Endothelial cell of umbilical vein (primary cell): ENCODE measurements at regions not wholly inside any gene's neighbourhood (a gene's known extent, or its start where the extent isn't known, plus 50 kb on each side); places are given as distances from the start of the nearest gene placed in this dataset.

ENCODE experiments used
- BruUV-seq: library from RNA; stranded (reverse); fragments of 400-500 nt; replicated peaks from 2 replicates; lab custom pipeline; 2021; lab: Mats Ljungman, UMichigan
- CTCF ChIA-PET: fragments of 300-600, 350-600 bp; sonication (Branson Sonifier 250); formaldehyde crosslinking; loops from one replicate; lab custom pipeline; 2021; ENCODE audit warnings: antibody characterized with exemption, inconsistent platforms; lab: Charles Lee
- POLR2A ChIA-PET: fragments of 300-600, 350-600 bp; sonication (Branson Sonifier 250); formaldehyde crosslinking; loops from one replicate; lab custom pipeline; 2021; ENCODE audit warnings: antibody characterized with exemption, inconsistent platforms; lab: Charles Lee
- DNase-seq: peaks from one replicate; pipeline ENCODE4 v3.0.0-alpha.2; 2011; ENCODE audit warnings: low read depth, low spot score
- FAIRE-seq: peaks from 2 replicates; lab custom pipeline; 2011; peaks lifted over from hg19 to GRCh38; lab: Jason Lieb, UNC
- H2AFZ ChIP-seq: 2 replicates; pipeline ENCODE4 v1.6.0; 2012; ENCODE audit warnings: low read depth, low read length, control low read depth, inconsistent platforms
- H3K27ac ChIP-seq: 2 replicates; pipeline ENCODE4 v1.5.1; 2011; ENCODE audit warnings: low read depth, mild to moderate bottlenecking, control low read depth, low read length, moderate library complexity; ENCODE audit not compliant: insufficient read depth
- H3K27me3 ChIP-seq, 2 experiments: 2 replicates each; pipeline versions ENCODE4 v1.6.0 to v1.6.1; 2011; ENCODE audit warnings: low read length in 2 of 2, mixed read lengths in 1 of 2; ENCODE audit not compliant: control insufficient read depth in 2 of 2, insufficient read depth in 2 of 2
- H3K36me3 ChIP-seq, 2 experiments: 2 replicates in 1 of 2; 3 replicates in 1 of 2; pipeline ENCODE4 v1.5.1; 2011; ENCODE audit warnings: low read length in 2 of 2, mild to moderate bottlenecking in 1 of 2, moderate library complexity in 1 of 2; ENCODE audit not compliant: control insufficient read depth in 2 of 2, insufficient read depth in 2 of 2; ENCODE audit errors: extremely low read depth in 1 of 2
- H3K4me1 ChIP-seq: 3 replicates; pipeline ENCODE4 v1.5.1; 2011; ENCODE audit warnings: mild to moderate bottlenecking, low read length; ENCODE audit not compliant: control insufficient read depth, insufficient read depth; ENCODE audit errors: extremely low read depth
- H3K4me2 ChIP-seq: 2 replicates; pipeline ENCODE4 v1.6.1; 2011; ENCODE audit warnings: low read length, control low read depth, mixed read lengths; ENCODE audit not compliant: insufficient read depth
- H3K4me3 ChIP-seq, 3 experiments: fragments of 200-600 bp in 1 of 3; sonication (generic), shearing (Covaris generic) in 1 of 3; replicated peaks in 1 of 3; 2 replicates each; pipeline ENCODE4 v1.5.1; 2011 to 2016; ENCODE audit warnings: control low read depth in 3 of 3, low read length in 3 of 3, mild to moderate bottlenecking in 2 of 3, inconsistent platforms in 1 of 3, low read depth in 1 of 3, moderate library complexity in 1 of 3; ENCODE audit not compliant: insufficient read depth in 1 of 3
- H3K79me2 ChIP-seq: 2 replicates; pipeline ENCODE4 v1.6.0; 2012; ENCODE audit warnings: low read length, inconsistent platforms; ENCODE audit not compliant: control insufficient read depth, insufficient read depth
- H3K9ac ChIP-seq: replicated peaks from 2 replicates; pipeline ENCODE3; 2011; ENCODE audit warnings: low read length, control low read depth; ENCODE audit not compliant: insufficient read depth; ENCODE audit errors: extremely low read depth
- H3K9me1 ChIP-seq: replicated peaks from 3 replicates; pipeline ENCODE4 v1.6.0; 2011; ENCODE audit warnings: mild to moderate bottlenecking, low read length; ENCODE audit not compliant: control insufficient read depth, insufficient read depth; ENCODE audit errors: extremely low read depth
- H3K9me3 ChIP-seq: replicated peaks from 2 replicates; pipeline ENCODE4 v1.5.1; 2012; ENCODE audit warnings: low read length, inconsistent platforms; ENCODE audit not compliant: control insufficient read depth, insufficient read depth
- H4K20me1 ChIP-seq: replicated peaks from 2 replicates; pipeline ENCODE3; 2011; ENCODE audit warnings: mild to moderate bottlenecking, low read length; ENCODE audit not compliant: control insufficient read depth, insufficient read depth; ENCODE audit errors: extremely low read depth
- CTCF ChIP-seq, 2 donors: IDR thresholded peaks; 1 replicate in 1 of 2; 2 replicates in 1 of 2; pipeline ENCODE4 v1.5.1; 2011; ENCODE audit warnings: low read length in 2 of 2, mild to moderate bottlenecking in 2 of 2, moderate library complexity in 2 of 2, control low read depth in 1 of 2, inconsistent platforms in 1 of 2, low read depth in 1 of 2; ENCODE audit not compliant: insufficient read depth in 1 of 2; ENCODE audit errors: extremely low read depth in 1 of 2
- EZH2 ChIP-seq: IDR thresholded peaks from 2 replicates; pipeline ENCODE4 v1.6.1; 2012; ENCODE audit warnings: borderline replicate concordance, low read depth, mild to moderate bottlenecking, moderate library complexity, low read length, inconsistent platforms; ENCODE audit not compliant: severe bottlenecking
- FOS ChIP-seq: IDR thresholded peaks from 2 replicates; pipeline ENCODE4 v1.6.1; 2011; ENCODE audit warnings: mild to moderate bottlenecking, low read length, moderate library complexity, borderline replicate concordance; ENCODE audit not compliant: insufficient read depth
- GATA2 ChIP-seq: IDR thresholded peaks from 2 replicates; pipeline ENCODE4 v1.7.0; 2011; ENCODE audit warnings: low read depth, mild to moderate bottlenecking, moderate library complexity, mixed read lengths, low read length; ENCODE audit not compliant: insufficient read length, insufficient read depth
- JUN ChIP-seq: IDR thresholded peaks from 2 replicates; pipeline ENCODE4 v1.6.1; 2011; ENCODE audit warnings: borderline replicate concordance, low read depth; ENCODE audit not compliant: insufficient read length, insufficient read depth
- MAX ChIP-seq: IDR thresholded peaks from 2 replicates; pipeline ENCODE4 v1.6.1; 2011; ENCODE audit not compliant: insufficient read depth, insufficient read length
- MYC ChIP-seq: IDR thresholded peaks from one replicate; pipeline ENCODE4 v1.6.1; 2011; ENCODE audit warnings: mild to moderate bottlenecking, low read depth, low read length
- POLR2A ChIP-seq: IDR thresholded peaks from 2 replicates; pipeline ENCODE4 v1.6.1; 2012; ENCODE audit warnings: low read depth, mild to moderate bottlenecking, control low read depth, low read length
- POLR2AphosphoS5 ChIP-seq: IDR thresholded peaks from 2 replicates; pipeline ENCODE4 v1.6.1; 2012; ENCODE audit warnings: low read depth, mild to moderate bottlenecking, control low read depth, low read length, moderate library complexity; ENCODE audit not compliant: insufficient read depth
- dilution Hi-C: fragments of 300-500 bp; cut with MboI; formaldehyde crosslinking; loops from one replicate; pipeline ENCODE4 v1.15.0; 2019; ENCODE audit warnings: low sequenced_read_pairs; ENCODE audit not compliant: extremely low pct_ligation_motif_present
- intact Hi-C: fragments of 100-400 bp; cut with micrococcal nuclease; formaldehyde crosslinking; loops from one replicate; pipeline ENCODE4 v1.10.0; 2022

GRCh38 chrX:145687707-145688106, 129.9 kb upstream of the SLITRK2 start:
- no peak overlapping the region for H3K4me3 ChIP-seq
- TF ChIP-seq GATA2: no peak
- no peak for TF ChIP-seq MYC
- no peak for TF ChIP-seq CTCF (IDR thresholded peaks at IDR 0.05; ENCODE audit: extremely low read depth in 1 of 2, insufficient read depth in 1 of 2, low read depth in 1 of 2, low read length in 2 of 2)
- no peak for TF ChIP-seq POLR2AphosphoS5
- no peak for TF ChIP-seq EZH2
- TF ChIP-seq POLR2A: no peak
- no peak for TF ChIP-seq FOS
- TF ChIP-seq JUN: no peak
- TF ChIP-seq MAX: no peak
- dilution Hi-C loops (no loop called here), intact Hi-C loops (no loop called here)
- no peaks in the 10 kb centered on the region for H3K4me1 ChIP-seq
- H3K9me1 ChIP-seq: no peaks in the 10 kb centered on the region
- CTCF ChIA-PET: no interaction called here
- no TSS peak for BruUV-seq
- H3K9ac ChIP-seq: no peak overlapping the region
- H3K27ac ChIP-seq: no peak overlapping the region
- no peaks in the 10 kb centered on the region for H3K9me3 ChIP-seq
- no peak overlapping the region for H2AFZ ChIP-seq
- H4K20me1 ChIP-seq: no peaks in the 10 kb centered on the region
- H3K4me2 ChIP-seq: no peak overlapping the region
- POLR2A ChIA-PET: no interaction called here
- no peaks in the 10 kb centered on the region for H3K36me3 ChIP-seq
- H3K79me2 ChIP-seq: no peaks in the 10 kb centered on the region
- DNase-seq (no peak), FAIRE-seq (no peak)
- no peaks in the 10 kb centered on the region for H3K27me3 ChIP-seq
